CMK (cell line): ENCODE measurements at regions not wholly inside any gene's neighbourhood (a gene's known extent, or its start where the extent isn't known, plus 50 kb on each side); places are given as distances from the start of the nearest gene placed in this dataset.
A peak's percentile ranks its signal among the peaks of the same experiment; 100 is the strongest.
"Not testable (repeated sequence)": the region's sequence is repeated elsewhere in the genome, so short reads cannot be mapped to it uniquely, and the experiment has no call there.

Experiments
- DNase-seq: peaks from one replicate; pipeline ENCODE4 v3.0.0-alpha.2; 2010; ENCODE audit warnings: low read depth

DNA sequence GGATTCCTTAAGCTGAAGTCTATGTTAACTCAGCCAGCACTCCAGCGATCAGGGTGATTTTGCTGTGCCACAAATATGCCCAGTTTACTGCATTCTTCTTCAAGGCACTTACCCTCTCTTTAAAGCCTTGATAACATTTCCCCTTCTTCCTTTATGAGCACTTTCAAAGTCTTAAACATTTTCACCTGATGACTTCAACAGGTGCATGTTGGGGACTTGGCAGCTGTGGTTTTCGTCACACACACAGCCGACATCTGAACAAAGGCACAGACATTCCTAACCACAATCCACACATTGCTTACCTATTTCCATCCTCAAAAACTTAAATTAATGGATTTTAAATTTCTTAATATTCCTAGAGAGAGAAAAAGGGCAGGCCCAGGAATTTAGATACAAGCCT is 331.5 kb downstream of the CRPPA start:
- DNase-seq: no peak

DNA sequence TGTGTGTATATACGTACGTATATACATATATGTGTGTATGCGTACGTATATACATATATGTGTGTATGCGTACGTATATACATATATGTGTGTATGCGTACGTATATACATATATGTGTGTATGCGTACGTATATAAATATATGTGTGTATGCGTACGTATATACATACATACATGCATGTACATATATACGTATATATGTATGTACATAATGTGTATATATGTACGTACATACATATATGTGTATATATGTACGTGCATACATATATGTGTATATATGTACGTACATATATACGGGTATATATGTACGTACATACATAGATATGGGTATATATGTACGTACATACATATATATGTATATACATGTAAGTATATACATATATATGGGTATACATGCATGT is 332.1 kb downstream of the CRPPA start:
- DNase-seq: no peak

DNA sequence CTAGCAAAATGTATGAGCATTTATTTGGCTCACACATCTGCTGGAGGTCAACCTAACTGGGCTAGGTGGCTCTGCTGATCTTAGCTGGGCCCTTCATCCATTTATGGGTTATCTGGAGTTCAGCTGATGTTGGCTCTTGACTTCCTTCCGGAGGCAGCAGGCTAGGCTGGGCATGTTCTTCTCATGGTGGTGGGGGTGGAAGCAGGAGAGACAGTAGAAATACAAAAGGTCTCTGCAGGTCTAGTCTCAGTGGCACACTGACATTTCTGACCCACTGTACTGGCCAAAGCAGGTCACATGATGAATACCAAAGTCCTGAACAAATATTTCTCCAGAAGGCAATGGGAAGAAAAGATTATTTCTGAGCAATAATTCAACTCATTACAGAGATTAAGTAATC is 334.6 kb downstream of the CRPPA start:
- DNase-seq: peak; percentile 35

DNA sequence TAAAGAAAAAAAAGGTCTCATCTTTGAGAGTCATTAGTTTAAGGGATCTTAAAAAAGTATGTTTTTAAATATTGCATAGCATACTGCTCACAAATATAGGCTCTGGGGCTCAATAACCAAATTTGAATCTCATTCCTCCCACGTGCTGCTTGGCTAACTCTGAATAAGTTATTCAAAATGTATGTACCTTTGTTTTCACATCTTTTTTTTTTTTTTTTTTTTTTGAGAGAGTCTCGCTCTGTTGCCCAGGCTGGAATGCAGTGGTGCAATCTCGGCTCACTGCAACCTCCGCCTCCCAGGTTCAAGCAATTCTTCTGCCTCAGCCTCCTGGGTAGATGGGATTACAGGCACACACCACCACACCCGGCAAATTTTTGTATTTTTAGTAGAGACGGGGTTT is 335.6 kb downstream of the CRPPA start:
- DNase-seq: not testable (repeated sequence)

DNA sequence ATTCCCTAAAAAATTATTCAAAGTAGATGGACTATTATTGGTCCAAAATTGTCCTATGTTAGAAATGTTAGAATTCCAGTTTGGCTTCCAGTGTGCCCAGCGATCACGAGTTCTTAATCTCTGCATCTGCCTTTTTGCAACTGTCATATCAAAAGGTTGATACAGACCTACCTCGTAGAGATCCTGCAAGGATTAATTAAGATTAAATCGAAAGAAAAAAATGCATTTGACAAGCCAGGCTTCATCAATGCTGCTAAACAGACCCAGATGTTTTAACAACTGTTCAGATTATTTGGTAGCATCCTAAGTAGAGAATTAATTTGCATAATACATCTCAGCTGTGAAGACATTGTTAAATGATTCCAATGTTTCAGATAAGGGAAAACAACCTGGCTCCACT is 336.5 kb downstream of the CRPPA start:
- DNase-seq: no peak

DNA sequence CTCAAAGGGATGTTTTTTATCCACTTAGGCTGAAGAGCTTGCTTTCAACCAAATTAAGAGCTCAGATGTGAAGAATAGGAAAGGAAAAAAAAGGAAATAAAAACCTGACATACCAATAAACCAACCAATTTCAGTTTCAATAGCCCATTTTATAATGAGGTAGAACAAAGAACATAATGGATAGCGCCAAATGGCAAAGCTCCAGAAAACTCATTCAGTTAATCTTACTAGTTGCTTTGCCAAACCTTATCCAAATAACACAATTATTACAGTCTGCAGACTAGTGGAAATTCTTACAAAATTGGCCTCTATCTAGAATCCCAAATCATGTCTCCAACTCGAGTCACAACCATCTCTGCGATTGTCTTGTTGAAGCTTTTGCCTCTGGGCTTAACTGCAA is 337.0 kb downstream of the CRPPA start:
- no peak for DNase-seq

DNA sequence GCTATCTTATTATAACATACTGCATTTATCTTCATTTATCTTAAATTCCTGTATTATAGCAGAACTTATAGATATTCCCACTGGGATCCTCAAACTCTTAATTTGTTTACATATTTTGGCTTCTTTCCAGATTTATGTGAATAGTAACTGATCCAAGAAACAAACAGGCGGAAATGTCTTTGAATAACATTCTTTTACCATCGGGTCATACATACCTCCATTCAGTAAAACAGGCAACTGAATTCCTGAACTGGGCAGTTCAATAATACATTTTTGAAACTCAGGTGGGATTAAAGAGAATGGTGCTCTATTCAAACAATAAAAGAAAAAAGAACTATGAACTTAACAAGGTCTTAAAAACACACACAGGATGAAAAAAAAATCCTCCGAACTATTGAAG is 337.4 kb downstream of the CRPPA start:
- no peak for DNase-seq

DNA sequence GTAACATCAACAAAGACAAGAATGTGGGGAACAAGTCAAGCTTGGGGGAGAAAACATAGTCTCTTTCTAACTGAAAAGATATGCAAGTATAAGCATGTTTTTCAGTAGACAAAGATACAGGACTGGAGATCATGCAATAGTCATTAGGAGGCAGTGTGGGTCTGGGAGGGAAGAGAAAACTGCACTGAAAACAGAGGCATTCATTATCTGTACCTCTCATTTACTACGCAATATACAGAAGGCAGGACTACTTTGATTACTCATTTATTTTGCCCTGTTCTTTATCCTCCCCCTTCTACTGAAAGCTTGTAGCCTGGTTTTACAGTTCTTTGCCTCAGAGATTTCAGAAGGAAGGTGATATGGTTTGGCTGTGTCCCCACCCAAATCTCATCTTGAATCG is 341.2 kb downstream of the CRPPA start:
- DNase-seq: no peak

DNA sequence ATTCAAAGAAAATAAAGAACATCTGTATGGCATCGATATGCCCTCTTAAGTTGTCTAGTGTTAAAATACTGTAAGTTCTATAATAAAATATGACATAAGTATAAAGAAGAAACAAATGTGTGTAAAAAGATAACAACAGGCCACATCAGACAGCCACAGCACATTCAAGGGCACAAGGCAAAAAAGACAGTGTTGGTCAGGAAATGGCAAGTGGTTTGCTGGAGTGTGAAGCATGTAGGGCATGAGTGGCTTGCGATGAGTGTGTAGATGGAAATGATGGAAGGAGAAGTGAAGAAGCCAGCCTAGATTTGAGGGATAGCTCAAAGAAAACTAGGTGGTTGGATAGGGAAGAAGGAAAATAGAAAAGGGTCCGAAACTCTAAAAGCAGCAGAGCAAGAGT is 341.6 kb downstream of the CRPPA start:
- no peak for DNase-seq

DNA sequence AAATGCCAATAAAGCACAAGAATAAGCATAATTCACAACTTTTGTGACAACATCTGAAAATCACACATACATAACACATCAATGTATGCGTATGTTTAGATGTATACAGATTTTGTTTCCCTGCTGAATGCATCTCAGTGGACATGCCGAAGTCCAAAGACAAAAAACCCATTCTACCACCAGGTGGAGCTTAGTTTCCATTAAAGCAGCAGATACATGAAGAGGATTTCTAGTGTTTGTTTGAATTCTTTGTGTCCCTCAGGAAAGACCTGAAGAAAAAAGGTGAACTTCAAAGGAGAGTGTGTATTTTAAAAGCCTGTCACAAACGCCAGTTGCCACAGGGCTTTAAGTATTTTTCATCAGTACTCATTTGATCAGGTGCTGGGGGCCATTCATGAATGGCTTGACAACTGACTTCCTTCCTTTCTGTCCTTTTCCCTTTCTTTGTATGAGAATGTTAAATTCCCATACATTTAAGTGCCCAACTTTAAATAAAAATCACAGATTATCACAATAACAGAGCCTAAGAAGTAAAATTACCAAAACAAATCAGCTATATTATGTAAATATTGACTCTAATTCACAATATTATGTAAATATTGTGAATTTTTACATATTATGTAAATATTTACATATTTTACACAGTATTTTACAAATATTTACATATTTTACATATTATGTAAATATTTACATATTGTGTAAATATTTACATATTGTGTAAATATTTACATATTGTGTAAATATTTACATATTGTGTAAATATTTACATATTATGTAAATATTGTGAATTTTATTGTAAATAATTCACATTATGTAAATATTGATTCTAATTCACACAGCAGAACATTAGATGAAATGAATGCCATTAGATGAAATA is 343.0 kb downstream of the CRPPA start:
- DNase-seq: peak; percentile 40

DNA sequence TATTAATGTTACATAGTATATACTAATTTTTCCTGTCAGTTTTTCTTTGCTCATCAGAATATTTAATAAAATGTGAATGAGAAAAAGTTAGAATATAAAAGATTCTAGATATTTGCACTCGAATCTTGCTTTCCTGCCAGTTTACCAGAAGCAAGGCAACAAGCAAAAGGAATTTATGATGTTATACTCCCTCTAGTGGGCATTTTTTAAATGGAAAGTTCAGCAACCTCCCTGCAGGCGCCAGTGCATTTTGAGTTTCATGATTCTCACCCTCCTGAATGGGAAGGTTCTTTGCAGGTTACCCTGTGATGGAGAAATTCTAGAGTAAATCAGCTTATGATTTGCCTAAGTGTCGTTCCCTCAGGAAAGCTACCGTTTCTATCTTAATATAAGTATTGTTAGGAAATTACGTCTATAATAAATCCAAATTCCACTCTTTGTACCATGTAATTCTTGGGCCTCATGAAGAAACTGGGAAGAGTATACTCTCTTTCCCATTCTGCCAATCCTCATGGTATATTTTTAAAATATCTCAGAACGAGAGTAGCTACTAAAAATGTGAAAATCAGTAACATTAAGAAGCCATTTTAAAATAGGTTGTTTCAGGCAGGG is 350.0 kb downstream of the CRPPA start:
- peak; percentile 33 for DNase-seq

DNA sequence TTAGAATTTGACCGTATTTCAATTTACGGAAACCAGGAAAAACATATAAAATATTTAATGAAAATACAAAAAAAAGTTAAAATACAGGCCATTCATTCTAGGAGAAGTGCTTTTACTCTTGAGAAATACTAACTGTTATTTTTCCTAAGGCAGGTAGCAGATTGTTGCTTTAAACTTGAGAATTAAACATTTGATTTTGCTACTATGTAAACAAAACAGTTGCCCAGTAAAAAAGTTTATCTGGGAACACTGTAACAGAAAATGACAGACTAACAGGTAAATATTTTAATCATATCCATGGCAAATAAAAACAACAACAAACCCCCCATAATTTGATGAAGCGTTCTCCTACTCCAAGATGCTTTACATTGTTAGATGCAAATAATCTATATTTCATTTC is 350.5 kb downstream of the CRPPA start:
- DNase-seq: no peak

DNA sequence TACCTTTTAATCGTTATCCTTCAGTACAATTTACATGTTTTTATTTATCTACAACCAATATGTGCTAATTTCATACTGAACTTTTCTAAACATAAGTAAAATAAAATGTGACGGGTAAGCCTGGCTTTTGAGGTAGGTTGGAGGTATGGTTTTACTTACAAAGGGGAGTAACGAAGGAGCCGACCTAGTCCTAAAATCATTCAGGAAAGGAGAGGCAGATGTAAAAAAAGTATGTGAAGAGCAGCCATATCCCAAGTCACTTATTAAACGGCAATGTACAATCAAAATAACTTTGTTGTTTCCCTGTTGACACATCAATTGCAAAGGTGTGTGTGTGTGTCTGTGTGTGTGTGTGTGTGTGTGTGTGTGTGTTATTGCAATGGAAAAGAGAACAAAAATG is 351.3 kb downstream of the CRPPA start:
- DNase-seq: no peak

DNA sequence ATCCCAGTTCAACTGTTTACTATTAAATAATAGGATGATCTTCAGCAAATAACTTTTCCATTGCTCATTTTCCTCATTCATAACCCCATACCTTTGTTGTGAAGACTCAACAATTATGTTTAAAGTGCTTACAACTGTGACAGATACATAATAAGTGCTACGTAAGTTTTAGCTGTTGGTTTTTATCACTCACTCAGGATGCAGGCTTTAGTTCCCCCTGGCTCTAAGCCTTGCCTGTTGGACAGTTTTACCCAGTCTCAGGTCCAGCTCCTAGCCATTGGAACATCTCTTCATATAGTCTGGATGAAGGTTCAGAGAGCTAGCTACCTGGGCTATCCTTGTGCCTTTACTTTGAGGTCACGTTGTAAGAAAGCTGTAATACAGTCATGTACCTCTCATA is 353.2 kb downstream of the CRPPA start:
- DNase-seq: no peak

DNA sequence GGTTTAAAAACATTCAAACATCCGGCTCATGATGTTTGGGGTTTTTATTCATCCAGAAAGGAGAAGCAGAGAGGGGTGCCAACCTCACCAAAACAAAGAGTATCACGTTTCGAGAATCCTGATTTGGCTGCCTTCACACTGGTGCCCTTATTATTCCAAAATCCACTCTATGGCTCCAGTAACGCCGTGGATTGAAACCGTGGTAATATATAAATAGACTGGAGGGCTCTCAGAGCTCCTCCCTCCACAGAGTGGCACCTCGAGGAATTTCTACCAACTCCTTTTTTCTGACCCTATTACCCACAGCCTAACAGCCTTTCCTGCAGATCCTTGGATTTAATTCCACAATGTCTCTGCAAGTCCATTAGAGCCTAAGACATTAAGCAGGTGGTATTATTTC is 353.6 kb downstream of the CRPPA start:
- DNase-seq: no peak

DNA sequence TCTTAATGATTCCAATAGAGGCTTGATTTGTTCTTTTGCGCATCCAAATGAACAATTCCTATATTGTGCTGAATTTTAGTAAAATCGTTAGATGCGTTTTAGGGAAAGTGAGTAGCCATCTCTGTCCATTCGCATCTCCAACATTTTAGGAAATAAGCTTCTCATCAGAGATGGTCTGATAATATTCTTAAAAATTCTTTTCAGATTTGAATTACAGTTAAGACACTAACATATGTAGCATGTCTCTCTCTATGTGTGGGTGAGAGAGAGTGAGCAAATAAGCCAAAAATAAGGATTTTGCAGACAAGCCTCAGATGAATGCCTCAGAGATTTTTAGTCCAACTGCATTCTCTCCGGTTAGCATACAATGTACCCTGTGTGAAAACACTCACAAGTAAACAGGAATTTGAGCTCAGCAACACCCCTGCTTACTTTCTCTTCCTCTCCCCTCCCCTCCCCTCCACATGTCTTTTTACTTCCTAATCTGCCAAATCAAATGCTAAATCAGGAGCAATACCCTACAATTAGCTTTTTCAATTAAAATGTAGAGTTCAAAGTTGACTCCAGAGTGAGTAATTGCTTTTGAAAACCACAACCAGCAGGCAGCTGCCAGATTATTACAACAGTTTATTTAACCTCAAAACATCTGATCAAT is 354.4 kb downstream of the CRPPA start:
- DNase-seq: no peak

DNA sequence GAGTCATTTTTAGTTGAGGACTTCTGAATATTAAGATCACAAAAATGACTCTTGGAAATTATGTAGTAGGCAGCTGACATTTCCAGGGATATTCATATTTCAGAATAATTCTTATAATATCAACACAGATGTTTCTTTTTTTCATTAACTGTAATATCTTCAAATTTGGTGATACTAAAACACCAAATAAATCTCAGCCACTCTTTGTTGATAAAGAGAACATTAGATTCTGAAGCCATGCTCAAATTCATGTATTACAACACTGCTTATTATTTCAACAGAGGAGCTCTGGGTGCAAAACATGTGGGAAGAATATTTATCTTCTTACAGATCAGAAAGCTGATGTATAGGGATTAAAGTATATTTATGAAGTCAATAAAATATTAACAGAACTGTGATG is 355.4 kb downstream of the CRPPA start:
- no peak for DNase-seq

DNA sequence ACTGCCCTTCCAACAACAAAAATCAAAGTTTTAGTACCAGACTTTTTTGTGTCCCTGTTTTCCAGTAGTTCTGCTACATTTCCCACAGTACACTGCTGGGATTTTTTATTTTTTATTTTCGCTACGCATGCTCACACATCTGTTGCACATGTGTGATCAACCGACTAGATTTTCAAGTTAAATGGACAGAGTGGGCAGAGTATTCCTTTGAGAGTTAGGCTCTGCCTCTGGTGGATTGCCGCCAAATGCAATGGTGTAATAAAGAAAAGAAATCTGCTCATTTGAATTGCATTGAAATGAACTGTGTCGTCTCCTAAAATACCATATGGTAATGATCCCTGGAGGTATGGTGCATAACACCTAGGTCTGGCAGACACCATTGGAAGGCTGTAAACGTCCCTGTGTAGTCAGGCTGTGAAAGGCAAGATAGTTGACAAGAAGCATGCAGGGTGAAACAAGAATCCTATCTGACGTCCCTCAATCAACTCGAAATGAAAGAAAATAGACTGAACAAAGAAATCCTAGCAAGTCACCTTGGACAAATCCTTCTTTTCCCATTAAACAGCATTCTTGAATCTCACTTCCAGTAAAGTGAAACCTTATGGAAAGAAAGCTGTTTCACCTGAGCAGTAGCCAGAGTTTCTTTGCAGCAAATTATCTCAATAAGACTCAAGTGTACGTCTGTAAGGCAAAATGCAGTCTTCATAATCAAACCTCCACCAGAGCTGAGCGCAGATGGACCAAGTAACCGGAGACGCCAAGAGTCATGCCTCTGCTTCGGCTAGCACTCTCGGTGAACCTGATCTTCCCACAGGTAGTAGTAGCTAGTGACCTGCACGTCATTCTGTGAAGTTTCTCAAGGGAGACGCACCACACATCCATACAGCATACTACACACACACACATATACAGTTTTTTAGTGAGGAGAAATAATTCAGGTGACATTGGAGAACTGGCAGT is 357.3 kb downstream of the CRPPA start:
- DNase-seq: no peak

DNA sequence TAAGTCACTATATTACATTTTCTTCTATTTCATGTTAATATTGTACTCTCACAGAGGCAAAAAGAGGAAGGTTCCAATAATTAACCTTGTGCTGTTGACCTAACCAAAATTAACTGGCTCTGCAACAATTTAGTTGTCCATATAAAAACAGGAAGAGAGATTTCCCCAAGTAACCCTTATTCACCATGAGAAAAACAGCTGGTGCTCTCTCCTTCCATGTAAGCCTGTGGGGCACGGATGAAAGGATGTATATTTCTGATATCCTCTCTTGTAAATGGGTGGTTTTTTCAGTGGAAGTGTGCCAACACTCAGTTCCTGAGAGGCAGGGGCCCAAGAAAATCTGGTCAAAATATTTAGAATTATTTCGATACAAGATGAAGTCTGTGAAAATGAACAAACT is 358.1 kb downstream of the CRPPA start:
- DNase-seq: no peak

DNA sequence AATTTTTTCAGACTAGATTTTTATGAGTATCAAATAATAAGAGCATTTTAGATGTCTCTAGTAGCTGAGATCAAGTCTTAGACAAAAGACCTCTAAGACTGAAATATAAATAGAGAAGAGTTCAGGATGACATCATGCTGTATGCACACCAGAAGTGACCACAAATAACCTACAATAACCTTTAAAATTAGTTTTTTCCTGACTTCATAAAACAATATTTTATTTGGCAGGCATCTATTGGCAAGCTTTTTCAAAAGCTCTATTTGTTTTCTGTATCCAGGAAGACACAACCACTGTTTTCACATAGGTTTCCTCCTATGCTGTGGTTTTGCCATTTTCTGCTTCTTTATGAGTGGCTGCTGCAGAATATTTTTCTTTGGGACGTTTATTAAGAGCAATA is 359.1 kb downstream of the CRPPA start:
- DNase-seq: no peak

DNA sequence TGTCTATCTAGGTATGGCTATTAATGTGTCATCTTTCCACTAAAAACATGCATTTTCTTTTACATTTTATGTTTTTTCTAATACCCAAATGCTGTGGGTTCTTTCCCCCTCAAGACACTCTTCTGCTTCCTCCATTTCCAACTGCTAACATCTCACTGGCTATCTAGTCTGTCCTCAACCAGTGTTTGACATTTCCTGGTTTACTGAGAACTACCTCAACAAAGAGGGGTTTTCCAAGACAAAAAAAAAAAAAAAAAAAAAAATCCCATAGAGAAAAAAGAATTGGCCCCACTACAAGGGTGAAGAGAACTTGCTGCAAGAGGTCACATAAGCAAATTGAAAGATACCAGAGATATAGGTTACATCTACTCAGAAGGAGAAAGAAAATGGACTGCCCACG is 359.7 kb downstream of the CRPPA start:
- DNase-seq: no peak

DNA sequence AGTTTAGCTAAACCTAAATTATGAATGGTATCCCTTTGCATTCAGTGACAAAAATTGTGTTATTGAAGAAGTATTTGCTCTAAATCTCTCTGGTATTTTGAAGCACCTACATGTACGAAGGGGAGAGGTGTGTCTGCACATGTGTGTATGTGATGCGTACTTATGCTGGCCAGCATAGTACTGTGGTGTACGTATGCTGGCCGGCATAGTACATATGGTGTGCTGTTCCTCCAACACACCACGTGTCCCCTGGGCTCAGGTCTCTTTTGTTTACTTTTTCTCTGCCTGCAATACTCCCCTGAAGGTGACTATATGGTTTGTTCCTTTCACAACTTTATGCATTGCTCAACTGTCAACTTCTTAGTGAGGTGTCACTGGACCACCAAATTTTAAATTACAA is 360.3 kb downstream of the CRPPA start:
- DNase-seq: no peak
